NCI-H69 (cell line): ENCODE measurements at regions not wholly inside any gene's neighbourhood (a gene's known extent, or its start where the extent isn't known, plus 50 kb on each side); places are given as distances from the start of the nearest gene placed in this dataset.
"Not testable (repeated sequence)": the region's sequence is repeated elsewhere in the genome, so short reads cannot be mapped to it uniquely, and the experiment has no call there.

Experiments
- DNase-seq: peaks from one replicate; lab custom pipeline; 2025; lab: John Stamatoyannopoulos, UW

DNA sequence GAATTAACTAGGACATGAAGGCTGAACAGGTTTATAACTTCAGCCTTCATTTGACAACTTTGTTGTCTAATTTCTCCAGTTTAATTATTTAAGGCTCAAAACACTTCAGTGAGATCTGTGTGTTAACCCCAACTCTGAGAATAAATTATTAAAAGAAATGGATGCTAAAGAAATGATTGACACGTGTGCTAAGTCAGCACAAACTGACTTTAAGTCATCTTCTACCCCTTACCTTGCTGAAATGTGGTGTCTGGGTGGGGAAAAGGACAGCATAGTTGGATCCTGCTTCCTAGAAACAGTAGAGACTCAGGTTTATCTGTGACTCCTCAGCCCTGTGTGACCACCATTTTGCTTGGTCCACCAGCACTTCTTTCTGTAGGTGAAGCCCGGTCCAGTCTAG, 324.8 kb upstream of the NPSR1 start:
- no peak for DNase-seq

DNA sequence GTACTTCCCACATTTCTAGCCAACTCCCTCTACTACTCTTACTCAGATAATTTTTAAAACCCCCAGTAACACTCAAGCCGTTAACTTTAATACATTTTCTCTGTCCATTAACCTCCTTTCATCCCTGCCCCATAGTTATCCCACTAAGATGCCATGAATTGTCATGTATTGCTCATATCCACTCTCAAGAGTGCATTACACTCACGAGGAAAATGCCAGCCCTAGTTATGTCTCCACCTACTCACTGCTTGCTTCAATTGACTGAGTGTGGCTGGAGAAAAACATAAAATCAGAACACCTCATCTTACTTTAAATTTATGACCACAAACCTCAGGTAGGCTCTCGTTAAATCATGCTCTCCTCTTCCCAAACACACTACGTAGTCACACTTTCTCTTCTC, 324.1 kb upstream of the NPSR1 start:
- DNase-seq, result no peak

DNA sequence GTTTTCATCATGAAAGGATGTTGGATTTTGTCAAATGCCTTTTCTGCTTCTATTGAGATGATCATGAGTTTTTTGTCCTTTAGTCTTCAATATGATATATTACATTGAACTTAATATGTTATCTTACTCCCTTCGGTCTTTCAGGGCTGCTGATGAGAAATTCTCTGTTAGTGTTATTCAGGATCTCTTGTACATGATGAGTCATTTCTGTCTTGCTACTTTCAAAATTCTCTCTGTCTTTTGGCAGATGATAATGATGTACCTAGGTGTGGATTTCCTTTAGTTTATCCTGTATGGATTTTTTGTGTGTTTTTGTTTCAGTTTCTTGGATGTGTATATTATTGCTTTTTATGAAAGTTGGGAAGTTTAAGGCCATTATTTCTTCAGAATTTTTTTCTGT, 320.9 kb upstream of the NPSR1 start:
- no peak for DNase-seq

DNA sequence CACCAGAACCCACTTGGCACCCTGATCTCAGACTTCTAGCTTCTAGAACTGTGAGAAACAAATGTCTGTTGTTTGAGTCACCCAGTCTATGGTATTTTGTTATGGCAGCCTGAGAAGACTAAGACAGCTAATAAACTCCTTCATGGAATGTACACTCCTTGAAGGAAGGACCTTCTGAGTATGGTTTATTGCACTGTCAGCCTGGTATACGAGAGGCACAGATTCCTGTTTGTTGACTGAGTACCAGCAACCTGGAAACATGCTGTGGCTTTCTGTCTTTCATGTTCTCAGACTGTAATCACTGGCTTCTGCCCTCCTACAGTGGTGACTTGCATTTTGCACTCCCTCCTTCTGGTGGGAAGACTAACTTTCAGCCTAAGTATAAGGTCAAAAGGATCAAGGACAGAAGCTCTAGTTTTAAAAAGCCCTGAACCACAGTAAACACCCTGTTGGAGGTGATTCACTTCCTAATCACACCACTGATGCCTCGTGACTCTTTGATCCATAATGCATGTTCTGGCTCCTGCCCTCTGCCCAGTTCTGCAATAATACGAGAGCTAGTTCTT, 319.0 kb upstream of the NPSR1 start:
- DNase-seq, result no peak

DNA sequence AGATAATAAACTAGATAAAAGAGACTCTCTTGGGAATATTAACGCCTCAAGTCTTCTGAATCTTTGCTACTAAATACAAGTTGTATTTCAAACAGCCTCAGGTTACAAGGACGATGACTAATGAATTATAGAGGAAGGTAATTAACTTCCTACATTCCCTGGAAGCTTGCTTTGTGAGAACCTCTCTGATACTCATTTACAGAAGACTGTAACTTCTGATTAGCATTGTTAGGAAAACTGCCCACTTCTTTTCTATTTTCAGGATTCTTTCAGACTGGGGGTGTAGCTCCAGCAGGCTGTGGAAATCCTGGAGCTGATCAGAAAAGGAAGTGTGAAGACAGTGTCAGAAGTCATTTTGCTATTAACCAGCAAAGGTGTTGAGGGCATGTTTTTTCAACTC, 316.7 kb upstream of the NPSR1 start:
- DNase-seq, result peak; percentile 44

DNA sequence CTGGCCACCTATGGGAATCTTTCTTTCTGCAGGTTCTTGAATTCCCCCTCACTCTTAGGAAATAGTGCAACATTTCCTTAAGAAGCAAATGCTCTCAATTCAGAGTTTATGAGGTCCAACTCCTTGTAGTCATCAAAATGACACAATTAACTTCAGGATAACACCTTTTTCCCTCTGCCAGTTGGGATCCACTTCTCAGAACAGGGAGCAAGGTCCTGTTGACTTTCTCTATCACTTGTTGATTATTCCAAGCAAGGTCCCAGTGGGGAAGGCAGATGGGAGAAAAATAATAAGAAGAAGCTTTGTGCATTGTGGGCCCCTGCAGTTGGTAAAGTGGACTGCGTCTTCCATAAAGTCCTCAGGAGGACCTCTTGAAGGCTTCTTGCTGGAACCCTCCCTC, 315.6 kb upstream of the NPSR1 start:
- no peak for DNase-seq

DNA sequence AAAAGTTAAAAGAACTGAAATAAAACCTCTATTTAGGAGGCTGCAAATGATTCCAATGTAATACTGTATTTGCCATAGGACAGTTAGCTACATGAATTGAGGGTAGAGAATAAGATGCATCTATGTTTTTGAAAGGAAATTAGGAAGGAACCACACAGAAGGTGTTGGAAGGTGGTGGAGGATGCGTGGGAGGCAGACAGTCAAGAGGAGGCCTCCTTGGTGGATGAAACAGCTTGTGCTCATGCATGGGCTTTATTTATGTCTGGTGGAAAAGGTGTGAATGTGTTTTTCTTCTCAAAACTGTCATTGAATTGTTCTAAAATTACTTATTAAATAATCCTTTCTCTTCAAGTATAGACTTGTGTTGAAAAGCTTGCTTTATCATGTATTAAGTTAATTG, 314.4 kb upstream of the NPSR1 start:
- no peak for DNase-seq

DNA sequence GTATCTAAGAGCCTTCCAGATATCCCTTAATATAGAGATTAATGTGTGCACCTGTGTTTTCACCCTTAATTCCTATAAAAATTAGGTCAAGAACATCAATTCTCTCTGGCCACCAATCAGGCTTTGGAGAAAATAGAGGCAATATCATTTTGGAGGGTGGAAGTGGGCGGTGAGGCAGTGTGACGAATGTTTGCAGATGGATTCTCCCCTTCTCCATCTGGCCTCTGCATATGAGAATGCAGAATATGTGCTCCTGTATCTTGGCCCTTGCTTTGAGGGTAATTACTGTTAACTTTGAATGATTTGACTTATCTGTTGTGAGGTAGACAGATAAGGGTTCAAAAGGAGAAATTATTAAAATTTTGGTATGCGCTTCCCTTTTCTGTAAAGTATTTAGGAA, 304.0 kb upstream of the NPSR1 start:
- no peak for DNase-seq

DNA sequence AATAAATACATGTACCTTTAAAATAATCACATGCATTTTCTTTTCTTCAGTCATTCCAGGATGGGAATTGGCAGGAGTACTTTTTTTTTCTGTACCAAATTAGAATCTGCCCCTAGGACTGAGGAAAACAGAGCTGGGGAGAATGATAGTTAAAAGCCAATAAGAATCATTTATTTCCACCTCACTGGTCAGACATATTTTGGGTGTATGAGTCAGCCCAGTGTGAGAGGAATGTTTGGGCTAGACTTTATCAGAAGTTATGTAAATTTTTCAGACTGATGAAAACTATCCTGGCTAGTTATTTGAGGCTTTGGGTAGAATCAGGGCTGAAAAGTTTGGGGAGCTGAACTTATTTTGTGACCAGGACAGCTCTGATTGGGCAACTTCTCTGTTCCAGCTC, 303.1 kb upstream of the NPSR1 start:
- no peak for DNase-seq

DNA sequence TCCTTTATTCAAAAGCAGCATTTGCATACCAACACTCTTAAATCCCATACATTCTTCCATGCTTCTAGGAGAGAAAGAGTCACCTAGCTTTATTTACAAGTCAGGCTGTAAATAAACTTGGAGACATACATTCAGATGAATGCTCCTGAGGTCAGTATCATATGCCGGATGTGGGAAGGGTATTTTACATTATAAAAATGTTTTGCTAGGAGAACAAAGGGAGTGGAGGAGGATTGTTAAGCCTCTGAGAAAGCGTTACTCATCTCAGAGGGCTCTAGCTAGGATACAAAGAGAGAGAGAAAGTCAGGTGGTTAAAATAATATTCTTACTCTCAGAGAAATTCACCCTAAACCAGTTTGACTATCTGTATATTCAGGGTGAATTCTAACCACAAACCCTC, 300.9 kb upstream of the NPSR1 start:
- no peak for DNase-seq

DNA sequence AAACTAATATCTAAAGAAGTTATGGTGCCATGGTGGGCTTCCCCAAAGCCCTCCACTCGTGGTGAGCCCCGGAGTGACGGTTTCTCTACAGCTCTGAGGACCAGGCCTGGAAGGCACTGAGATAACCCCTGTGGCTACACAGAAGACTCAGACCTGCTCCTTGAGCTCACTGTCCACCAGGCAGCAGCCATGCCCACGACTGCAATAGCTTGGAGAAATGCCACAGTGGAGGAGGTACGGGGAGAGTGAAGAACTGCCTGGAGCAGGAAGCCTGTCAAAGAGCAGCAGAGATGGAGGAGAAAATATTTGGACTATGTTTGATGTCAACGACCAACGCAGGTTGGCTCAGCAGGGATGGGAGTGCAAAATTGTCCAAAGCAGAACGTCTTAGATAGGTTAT, 300.1 kb upstream of the NPSR1 start:
- DNase-seq, result no peak

DNA sequence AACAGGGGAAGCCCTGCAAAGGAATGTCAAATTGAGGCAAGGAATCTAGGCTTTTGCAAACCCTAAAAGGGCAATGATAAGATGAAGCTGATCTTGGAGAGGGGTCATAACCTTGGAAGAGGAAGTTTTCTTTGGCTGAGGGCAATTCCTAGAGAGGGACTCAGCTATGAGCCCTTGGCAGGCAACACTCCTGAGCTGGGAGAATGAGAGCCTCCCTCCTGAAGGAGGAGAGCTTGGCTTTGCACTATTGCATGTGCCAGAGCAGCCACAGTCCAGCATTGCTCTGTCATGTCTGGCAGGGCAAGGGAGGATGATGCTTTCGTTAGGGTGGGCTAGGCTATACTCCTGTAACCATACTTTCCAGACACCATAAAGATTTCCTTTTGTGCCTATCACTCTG, 299.4 kb upstream of the NPSR1 start:
- DNase-seq, result not testable (repeated sequence)

DNA sequence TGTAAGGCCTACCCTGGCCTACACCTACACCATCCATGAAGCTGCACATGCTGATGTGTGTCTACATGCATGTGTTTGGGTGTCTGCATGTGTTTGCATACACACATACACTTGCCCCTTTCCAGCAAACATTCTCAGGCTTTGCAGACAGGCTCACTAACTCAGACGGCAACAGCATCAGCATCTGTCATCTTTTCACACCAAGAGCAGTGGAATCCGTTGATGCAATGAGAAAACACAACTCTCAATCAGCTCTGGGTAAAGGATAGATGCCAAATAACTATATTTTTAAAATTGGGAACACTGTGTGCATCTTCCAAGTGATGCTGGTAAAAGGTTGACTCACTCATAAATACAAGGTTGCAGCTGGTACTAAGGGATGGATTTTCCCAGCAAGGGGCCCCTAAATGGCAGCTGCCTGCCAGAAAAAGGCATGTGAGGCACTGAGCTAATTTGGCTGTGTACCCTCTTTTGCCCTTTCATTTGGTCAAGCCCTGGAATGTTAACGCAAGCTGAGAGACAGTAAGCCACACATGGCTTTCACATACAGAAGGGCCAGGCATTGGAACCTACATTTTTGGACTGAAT, 296.3 kb upstream of the NPSR1 start:
- DNase-seq, result peak; percentile 64

DNA sequence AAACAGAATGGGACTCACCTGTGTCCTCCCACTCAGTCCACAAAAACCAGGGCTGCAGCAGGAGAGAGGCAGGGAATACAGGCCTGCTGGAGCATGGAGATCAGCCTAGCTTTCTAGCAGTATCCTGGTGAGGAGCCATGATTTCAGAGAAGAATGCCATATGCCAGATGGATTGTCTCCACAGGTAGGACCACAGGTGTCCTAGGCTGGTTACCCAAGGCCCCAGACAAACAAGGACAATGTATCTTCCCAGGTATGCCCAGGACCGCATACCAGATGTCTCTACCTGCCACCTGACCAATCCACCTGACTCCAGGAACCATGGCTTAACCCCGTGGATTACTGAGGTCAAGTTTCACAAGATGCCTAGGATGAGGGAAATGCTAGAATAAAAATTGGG, 295.4 kb upstream of the NPSR1 start:
- peak; percentile 77 for DNase-seq

DNA sequence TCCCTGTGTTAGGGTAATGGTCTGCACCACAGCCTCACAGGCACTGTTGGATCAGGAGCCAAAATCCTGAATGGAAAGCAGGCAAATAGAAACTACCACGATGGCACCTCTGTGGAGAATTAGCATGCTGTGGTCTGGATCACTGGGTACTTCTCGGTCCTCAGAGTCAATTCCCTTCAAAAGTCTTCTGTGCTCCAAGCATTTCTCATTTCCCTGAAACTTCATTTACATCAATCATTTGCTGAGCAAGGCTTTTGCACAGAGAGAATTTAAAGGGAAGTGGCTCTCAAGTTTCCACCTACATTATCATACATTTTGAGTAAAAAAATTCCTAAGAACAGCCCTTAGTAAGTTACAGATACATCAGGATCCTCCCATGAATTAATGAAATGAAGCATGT, 293.9 kb upstream of the NPSR1 start:
- no peak for DNase-seq

DNA sequence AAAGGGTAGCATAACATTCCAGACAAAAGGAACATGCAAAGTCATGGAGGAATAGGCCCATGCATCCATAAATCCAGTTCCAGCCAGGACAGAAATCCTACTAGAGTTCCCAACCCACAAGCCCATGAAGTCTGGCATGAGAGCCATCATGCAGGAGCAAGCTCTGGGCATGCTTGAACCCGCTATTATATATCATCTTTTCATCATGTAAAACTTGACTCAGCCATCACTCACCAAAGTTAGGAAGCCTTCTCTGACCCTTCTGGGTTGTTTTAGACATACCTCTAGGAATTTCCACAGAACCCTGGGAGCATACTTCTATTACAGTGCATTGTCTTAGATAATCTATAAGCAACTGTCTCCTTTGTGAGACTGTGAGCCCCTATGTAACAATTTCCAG, 293.0 kb upstream of the NPSR1 start:
- DNase-seq, result no peak

DNA sequence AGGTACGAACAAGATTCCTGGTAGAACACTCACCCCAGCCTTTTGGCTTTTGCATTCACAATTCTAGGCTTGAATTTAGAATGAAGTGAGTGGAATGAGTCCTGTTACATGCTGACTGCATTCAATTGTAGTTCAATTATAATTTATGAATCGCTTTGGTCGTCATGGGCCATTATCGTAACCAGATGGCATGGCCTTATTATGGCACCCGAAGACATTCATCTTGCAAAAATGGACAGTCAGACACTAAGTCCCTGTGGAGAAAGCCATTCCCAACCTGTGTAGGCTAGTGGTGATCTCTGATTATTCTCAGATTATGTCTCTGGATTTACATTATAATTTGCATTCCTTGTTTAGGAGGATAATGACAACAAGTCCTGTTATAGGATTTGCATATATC, 292.4 kb upstream of the NPSR1 start:
- peak; percentile 79 for DNase-seq

DNA sequence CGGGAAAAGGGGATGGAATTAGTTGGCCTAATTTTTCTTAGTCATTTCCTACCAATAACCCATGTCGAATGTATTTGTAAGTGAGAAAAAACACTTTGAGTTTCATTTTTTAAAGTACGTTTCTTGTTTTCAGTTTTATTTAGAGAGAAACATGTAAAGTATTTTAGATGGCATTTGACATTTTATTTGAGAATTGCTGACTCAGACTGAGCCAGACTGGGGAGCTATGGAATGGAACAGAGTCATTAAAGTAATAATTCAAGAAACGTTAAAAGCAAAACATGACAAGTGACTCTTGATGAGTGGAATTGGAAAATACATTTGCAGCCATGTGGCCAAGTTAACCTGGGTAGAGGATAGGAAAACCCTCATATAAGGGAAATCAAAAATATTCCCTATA, 286.1 kb upstream of the NPSR1 start:
- DNase-seq, result no peak

DNA sequence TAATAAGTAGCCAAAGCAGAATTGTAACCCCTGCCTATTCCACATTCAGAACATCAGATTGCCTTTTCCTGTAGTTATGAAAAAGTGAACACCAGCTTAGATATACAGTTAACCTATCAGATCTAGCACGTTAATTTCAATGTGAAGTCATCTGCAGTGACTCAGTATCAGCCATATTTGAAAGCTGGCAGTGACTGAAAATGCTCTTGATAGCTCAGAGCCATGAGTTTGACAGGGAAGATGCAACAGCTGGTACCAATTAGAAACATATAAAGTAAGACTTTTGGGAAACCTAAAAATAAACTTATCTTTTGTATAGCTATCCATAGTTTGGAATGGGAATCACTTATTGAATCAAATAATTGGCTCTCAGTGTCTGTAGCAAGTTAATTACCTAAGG, 284.1 kb upstream of the NPSR1 start:
- DNase-seq, result no peak

DNA sequence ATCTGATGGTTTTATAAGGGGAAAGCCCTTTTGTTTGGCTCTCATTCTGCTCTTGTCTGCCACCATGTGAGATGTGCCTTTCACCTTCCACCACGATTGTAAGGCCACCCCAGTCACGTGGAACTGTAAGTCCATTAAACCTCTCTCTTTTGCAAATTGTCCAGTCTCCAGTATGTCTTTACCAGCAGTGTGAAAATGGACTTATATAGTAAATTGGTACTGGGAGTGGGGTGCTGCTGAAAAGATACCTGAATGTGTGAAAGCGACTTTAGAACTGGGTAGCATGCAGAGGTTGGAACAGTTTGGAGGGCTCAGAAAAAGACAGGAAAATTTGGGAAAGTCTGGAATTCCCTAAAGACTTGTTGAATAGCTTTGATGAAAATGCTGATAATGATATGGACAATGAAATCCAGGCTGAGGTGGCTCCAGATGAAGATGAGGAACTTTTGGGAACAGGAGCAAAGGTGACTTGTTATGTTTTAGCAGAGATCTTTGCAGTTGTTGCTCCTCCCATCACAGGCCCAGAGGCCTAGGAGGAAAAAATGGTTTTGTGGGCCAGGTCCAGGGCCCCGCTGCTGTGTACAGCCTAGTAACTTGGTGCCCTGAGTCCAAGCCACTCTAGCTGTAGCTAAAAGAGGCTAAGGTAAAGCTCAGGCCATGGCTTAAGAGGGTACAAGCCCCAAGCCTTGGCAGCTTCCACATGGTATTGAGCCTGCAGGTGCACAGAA, 275.7 kb upstream of the NPSR1 start:
- no peak for DNase-seq

DNA sequence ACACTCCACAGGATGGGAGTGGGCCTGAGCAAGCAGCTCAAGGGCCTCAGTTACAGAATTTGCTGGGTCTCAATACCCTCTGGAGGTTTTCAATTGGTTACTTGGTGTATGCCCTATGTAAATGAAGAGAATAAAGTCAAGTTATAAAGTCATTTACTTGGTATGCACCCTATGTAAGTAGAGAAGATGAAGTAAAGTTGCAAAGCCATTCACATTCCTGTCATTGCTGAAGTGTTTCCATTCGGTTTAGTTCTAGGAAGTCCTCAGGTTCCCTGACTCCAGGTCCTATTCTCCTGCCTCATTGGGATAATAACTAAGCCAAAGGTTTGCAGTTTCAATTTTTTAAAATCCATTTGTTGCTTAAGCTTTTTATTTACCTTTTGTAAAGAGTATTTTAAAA, 272.6 kb upstream of the NPSR1 start:
- DNase-seq, result no peak

DNA sequence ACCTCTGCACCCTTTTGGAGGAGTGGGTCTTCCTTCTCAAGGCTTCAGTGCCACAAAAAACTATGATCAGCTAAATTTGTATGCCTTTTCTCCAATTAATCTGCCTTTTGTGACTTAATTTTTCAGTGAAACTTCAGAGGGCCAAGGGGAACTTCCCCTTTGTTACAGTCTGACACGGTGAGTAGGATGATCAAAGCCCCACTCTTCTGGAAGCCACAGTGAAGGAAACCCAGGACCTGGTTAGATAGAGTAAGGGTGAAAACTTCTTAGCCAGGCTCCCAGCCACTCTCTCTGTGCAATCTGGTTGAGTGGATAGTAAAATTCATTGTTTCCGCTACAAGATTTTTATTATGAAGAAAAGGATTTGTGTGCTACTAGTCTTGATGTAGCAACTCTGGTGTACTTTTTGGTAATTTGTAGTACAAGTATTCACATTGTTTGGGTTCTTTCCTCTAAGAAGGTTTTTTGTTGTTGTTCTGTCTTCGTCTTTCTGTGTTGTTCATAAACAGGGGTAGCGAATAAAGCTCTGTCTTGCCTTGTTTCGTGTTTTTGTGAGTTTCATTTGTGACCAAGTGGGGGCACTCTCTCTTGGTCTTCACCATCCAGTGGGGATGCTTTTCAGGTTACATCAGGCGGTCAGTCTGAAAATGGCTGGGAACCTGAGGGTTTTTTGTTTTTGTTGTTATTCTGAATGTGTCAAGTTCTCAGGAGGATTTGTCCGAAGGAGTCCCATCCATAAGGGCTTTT, 268.5 kb upstream of the NPSR1 start:
- DNase-seq, result no peak

DNA sequence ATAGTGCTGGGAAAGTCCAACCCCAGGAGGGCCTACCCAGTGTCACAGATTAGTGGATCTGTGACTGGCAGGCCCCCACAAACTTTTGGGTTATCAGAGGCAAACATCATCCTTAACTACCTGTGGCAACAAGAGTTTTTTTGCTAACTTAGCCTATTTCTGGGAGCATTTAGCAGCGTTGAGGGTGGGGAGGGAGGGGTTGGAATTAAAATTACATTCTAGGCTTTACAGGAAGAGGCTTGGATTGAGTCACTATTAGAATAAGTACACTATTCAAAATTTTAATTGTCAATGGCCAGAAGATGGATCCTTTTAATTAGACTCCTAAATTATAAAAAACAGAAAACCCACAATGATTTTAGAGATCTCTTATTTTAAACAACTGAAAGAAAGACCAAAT, 267.9 kb upstream of the NPSR1 start:
- no peak for DNase-seq
